OCI-LY3 (cell line): ENCODE measurements at regions not wholly inside any gene's neighbourhood (a gene's known extent, or its start where the extent isn't known, plus 50 kb on each side); places are given as distances from the start of the nearest gene placed in this dataset.
A peak's percentile ranks its signal among the peaks of the same experiment; 100 is the strongest.

Experiments used
- H2AFZ ChIP-seq: fragments of 200-600, 300-600 bp; shearing (Covaris generic); 2 replicates; pipeline ENCODE4 v1.6.0; 2014; ENCODE audit warnings: antibody characterized with exemption, low read depth, low read length
- H3K27ac ChIP-seq: fragments of 200-600, 300-600 bp; sonication (generic); 2 replicates; pipeline ENCODE4 v1.5.1; 2014; ENCODE audit warnings: mild to moderate bottlenecking, low read length, moderate library complexity, mixed read lengths
- H3K27me3 ChIP-seq: fragments of 200-600, 300-600 bp; sonication (generic); 2 replicates; pipeline ENCODE4 v1.6.1; 2014; ENCODE audit warnings: low read depth, low read length, mixed read lengths
- H3K36me3 ChIP-seq: fragments of 200-600, 300-600 bp; sonication (generic); replicated peaks from 2 replicates; pipeline ENCODE3; 2014; ENCODE audit warnings: low read depth, low read length, mixed read lengths
- H3K4me1 ChIP-seq: fragments of 300-600, 200-600 bp; sonication (generic); 2 replicates; pipeline ENCODE4 v1.6.1; 2014; ENCODE audit warnings: low read length, mixed read lengths
- H3K4me2 ChIP-seq: fragments of 200-600, 300-600 bp; sonication (generic); 2 replicates; pipeline ENCODE4 v1.6.1; 2014; ENCODE audit warnings: low read length, mixed read lengths
- H3K4me3 ChIP-seq: fragments of 300-600, 200-600 bp; sonication (generic); 2 replicates; pipeline ENCODE4 v1.5.1; 2014; ENCODE audit warnings: antibody characterized with exemption, mild to moderate bottlenecking, low read length, moderate library complexity
- H3K79me2 ChIP-seq: fragments of 300-600, 200-600 bp; shearing (Covaris generic); 2 replicates; pipeline ENCODE4 v1.6.1; 2014; ENCODE audit warnings: mild to moderate bottlenecking, low read length, mixed read lengths
- H3K9ac ChIP-seq: fragments of 300-600, 200-600 bp; shearing (Covaris generic); 2 replicates; pipeline ENCODE4 v1.6.0; 2014; ENCODE audit warnings: mild to moderate bottlenecking, low read length, moderate library complexity
- H3K9me3 ChIP-seq: fragments of 200-600, 300-600 bp; shearing (Covaris generic); 2 replicates; pipeline ENCODE4 v1.6.1; 2014; ENCODE audit warnings: low read length, mixed read lengths; ENCODE audit not compliant: insufficient read depth
- H4K20me1 ChIP-seq: fragments of 200-600, 300-600 bp; sonication (generic); 2 replicates; pipeline ENCODE4 v1.6.1; 2016; ENCODE audit warnings: low read length, mixed read lengths; ENCODE audit not compliant: insufficient read depth
- EZH2phosphoT487 ChIP-seq: fragments of 200-600 bp; shearing (Covaris generic); IDR thresholded peaks from 2 replicates; pipeline ENCODE4 v1.6.1; 2018; ENCODE audit warnings: antibody characterized with exemption, mixed run types, low read depth
- TF ChIP-seq, protein P1 (sequence below): fragments of 200-600, 300-600 bp; sonication (generic); IDR thresholded peaks from 2 replicates; pipeline ENCODE4 v1.5.1; 2014; ENCODE audit warnings: antibody characterized with exemption, low read length, low read depth

DNA sequence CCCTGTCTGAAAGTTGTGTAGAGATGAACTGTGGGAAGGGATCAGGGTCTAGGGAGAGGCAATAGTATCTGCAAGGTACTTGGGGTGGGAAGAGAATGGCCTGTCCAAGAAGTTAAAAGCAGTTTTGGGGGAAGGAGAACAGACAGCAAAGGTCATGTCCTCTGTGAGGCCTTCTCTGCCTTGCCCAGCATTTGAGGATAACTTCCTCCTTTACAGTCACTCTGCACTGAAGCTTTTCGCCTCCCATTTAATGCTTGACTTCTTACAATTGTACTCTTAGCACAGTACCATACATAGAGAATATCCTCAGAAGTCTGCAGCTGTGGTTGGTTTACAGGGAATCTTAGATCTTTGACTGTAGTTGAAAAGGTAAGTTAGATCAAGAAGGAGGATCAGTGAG is 121.8 kb upstream of the AP1S2 start:
- Histone ChIP-seq H3K9me3 (no peaks in the 10 kb centered on the region), H3K79me2 (no peaks in the 10 kb centered on the region), H3K9ac (no peak overlapping the region), H4K20me1 (no peaks in the 10 kb centered on the region), H3K36me3 (no peaks in the 10 kb centered on the region), H3K4me1 (no peaks in the 10 kb centered on the region; the same call in 1 of the 2 replicates), H3K4me2 (no peak overlapping the region), H2AFZ (no peak overlapping the region), H3K27ac (no peak overlapping the region), H3K4me3 (no peak overlapping the region), H3K27me3 (no peaks in the 10 kb centered on the region)
- no peak for TF ChIP-seq EZH2phosphoT487
- TF ChIP-seq, protein P1, sequence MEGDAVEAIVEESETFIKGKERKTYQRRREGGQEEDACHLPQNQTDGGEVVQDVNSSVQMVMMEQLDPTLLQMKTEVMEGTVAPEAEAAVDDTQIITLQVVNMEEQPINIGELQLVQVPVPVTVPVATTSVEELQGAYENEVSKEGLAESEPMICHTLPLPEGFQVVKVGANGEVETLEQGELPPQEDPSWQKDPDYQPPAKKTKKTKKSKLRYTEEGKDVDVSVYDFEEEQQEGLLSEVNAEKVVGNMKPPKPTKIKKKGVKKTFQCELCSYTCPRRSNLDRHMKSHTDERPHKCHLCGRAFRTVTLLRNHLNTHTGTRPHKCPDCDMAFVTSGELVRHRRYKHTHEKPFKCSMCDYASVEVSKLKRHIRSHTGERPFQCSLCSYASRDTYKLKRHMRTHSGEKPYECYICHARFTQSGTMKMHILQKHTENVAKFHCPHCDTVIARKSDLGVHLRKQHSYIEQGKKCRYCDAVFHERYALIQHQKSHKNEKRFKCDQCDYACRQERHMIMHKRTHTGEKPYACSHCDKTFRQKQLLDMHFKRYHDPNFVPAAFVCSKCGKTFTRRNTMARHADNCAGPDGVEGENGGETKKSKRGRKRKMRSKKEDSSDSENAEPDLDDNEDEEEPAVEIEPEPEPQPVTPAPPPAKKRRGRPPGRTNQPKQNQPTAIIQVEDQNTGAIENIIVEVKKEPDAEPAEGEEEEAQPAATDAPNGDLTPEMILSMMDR = no peak

DNA sequence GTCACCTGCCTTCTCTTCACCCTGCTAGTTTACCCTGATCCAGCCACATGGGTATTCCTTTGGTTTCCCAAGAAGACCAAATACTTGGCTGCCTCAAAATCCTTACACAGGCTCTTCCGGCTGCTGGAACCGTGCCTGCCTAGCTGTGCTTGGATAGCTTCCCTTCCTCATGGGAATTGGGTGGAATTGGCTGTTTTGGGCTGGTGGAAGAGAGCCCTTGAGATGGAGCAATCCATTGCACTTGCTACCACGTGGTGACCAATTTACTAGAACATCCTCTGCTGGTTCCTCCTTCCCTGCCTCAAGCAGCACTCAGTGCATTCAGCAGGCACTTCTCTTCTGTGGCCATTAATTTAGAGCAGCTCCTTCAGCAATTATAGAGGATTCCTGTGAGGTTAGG is 119.3 kb upstream of the AP1S2 start:
- Histone ChIP-seq H3K9ac (no peak overlapping the region), H2AFZ (no peak overlapping the region), H3K4me2 (no peak overlapping the region), H3K4me1 (no peaks in the 10 kb centered on the region; the same call in 1 of the 2 replicates), H3K27me3 (no peaks in the 10 kb centered on the region), H3K4me3 (no peak overlapping the region), H3K79me2 (no peaks in the 10 kb centered on the region), H3K27ac (no peak overlapping the region), H3K9me3 (no peaks in the 10 kb centered on the region), H3K36me3 (no peaks in the 10 kb centered on the region), H4K20me1 (no peaks in the 10 kb centered on the region)
- TF ChIP-seq, protein P1 = no peak
- no peak for TF ChIP-seq EZH2phosphoT487

GRCh38 chrX:15973299-15973698 is 118.7 kb upstream of the AP1S2 start:
- H2AFZ ChIP-seq = no peak overlapping the region
- H3K79me2 ChIP-seq = no peaks in the 10 kb centered on the region
- TF ChIP-seq, protein P1 = peak; percentile 58
- TF ChIP-seq EZH2phosphoT487 = no peak
- no peaks in the 10 kb centered on the region for H3K9me3 ChIP-seq
- no peak overlapping the region for H3K4me2 ChIP-seq
- H3K36me3 ChIP-seq = no peaks in the 10 kb centered on the region
- H3K9ac ChIP-seq = no peak overlapping the region
- no peak overlapping the region for H3K27ac ChIP-seq
- no peaks in the 10 kb centered on the region for H3K27me3 ChIP-seq
- H3K4me1 ChIP-seq = no peaks in the 10 kb centered on the region; the same call in 1 of the 2 replicates
- H4K20me1 ChIP-seq = no peaks in the 10 kb centered on the region
- H3K4me3 ChIP-seq = no peak overlapping the region

- Histone ChIP-seq H3K4me3 (no peak overlapping the region), H3K27ac (no peak overlapping the region), H4K20me1 (no peaks in the 10 kb centered on the region), H3K4me1 (no peaks in the 10 kb centered on the region; the same call in 1 of the 2 replicates), H3K9ac (no peak overlapping the region), H3K79me2 (no peaks in the 10 kb centered on the region), H3K4me2 (no peak overlapping the region), H3K9me3 (no peaks in the 10 kb centered on the region), H3K36me3 (no peaks in the 10 kb centered on the region), H2AFZ (no peak overlapping the region), H3K27me3 (no peaks in the 10 kb centered on the region)
- TF ChIP-seq, protein P1 = no peak
- TF ChIP-seq EZH2phosphoT487 = no peak
Measured at GRCh38 chrX:15971696-15972095, 117.1 kb upstream of the AP1S2 start.
